Daoy (cell line): ENCODE measurements at regions not wholly inside any gene's neighbourhood (a gene's known extent, or its start where the extent isn't known, plus 50 kb on each side); places are given as distances from the start of the nearest gene placed in this dataset.
"Not testable (repeated sequence)": the region's sequence is repeated elsewhere in the genome, so short reads cannot be mapped to it uniquely, and the experiment has no call there.

ENCODE experiments used
- DNase-seq: peaks from one replicate; pipeline ENCODE4 v3.0.0-alpha.2; 2015; ENCODE audit warnings: low read depth

GRCh38 chr2:14977021-14977420 is 344.5 kb downstream of the LRATD1 start:
- DNase-seq = no peak

GRCh38 chr2:14978845-14979244 is 346.3 kb downstream of the LRATD1 start:
- no peak for DNase-seq

- DNase-seq = no peak
Observed at GRCh38 chr2:14982790-14983189, 350.3 kb downstream of the LRATD1 start.

- no peak for DNase-seq
Observed at GRCh38 chr2:14988600-14988999, 356.1 kb downstream of the LRATD1 start.

- no peak for DNase-seq
Observed at GRCh38 chr2:14991723-14992122, 359.2 kb downstream of the LRATD1 start.

GRCh38 chr2:14994721-14995120 is 362.2 kb downstream of the LRATD1 start:
- DNase-seq = no peak

GRCh38 chr2:14996351-14997014 is 364.0 kb downstream of the LRATD1 start:
- no peak for DNase-seq

- no peak for DNase-seq
Observed at GRCh38 chr2:14998546-14998945, 366.0 kb downstream of the LRATD1 start.

- no peak for DNase-seq
Observed at GRCh38 chr2:14999114-14999661, 366.7 kb downstream of the LRATD1 start.

- not testable (repeated sequence) for DNase-seq
Observed at GRCh38 chr2:15002519-15002918, 370.0 kb downstream of the LRATD1 start.

GRCh38 chr2:15006667-15007066 is 374.1 kb downstream of the LRATD1 start:
- DNase-seq = no peak

- no peak for DNase-seq
Observed at GRCh38 chr2:15009681-15010080, 377.2 kb downstream of the LRATD1 start.

- no peak for DNase-seq
Observed at GRCh38 chr2:15010346-15010745, 377.8 kb downstream of the LRATD1 start.

GRCh38 chr2:15018814-15019213 is 386.3 kb downstream of the LRATD1 start:
- no peak for DNase-seq

- DNase-seq = no peak
Observed at GRCh38 chr2:15023221-15023620, 390.7 kb downstream of the LRATD1 start.

- DNase-seq = no peak
Observed at GRCh38 chr2:15028406-15028805, 395.9 kb downstream of the LRATD1 start.

GRCh38 chr2:15031745-15032240 is 399.3 kb downstream of the LRATD1 start:
- no peak for DNase-seq

- DNase-seq = no peak
Observed at GRCh38 chr2:15034246-15034645, 401.7 kb downstream of the LRATD1 start.

- DNase-seq = no peak
Observed at GRCh38 chr2:15034860-15035259, 402.3 kb downstream of the LRATD1 start.

- no peak for DNase-seq
Observed at GRCh38 chr2:15038366-15039364, 406.1 kb downstream of the LRATD1 start.

- no peak for DNase-seq
Observed at GRCh38 chr2:15040429-15041084, 408.0 kb downstream of the LRATD1 start.

GRCh38 chr2:15041429-15041837 is 408.9 kb downstream of the LRATD1 start:
- DNase-seq = no peak
